SK-N-SH treated with all-trans-retinoic acid at 6 μM for 48 hours (cell line): ENCODE measurements at regions not wholly inside any gene's neighbourhood (a gene's known extent, or its start where the extent isn't known, plus 50 kb on each side); places are given as distances from the start of the nearest gene placed in this dataset.

ENCODE experiments used
- ATAC-seq: fragments of 200-7000 bp; cut with Tn5 transposase; 3 replicates; pipeline ENCODE4 v1.9.1; 2020; ENCODE audit warnings: mild to moderate bottlenecking, moderate library complexity
- ARNTL ChIP-seq: fragments of 450-650 bp; formaldehyde crosslinking; IDR thresholded peaks from 2 replicates; pipeline ENCODE4 v1.5.0; 2020; ENCODE audit warnings: low read depth, mild to moderate bottlenecking, moderate library complexity, borderline replicate concordance
- BACH2 ChIP-seq: fragments of 250-450 bp; sonication (Bioruptor Pico); IDR thresholded peaks from 2 replicates; pipeline ENCODE4 v1.9.0; 2021; ENCODE audit warnings: mild to moderate bottlenecking, borderline replicate concordance
- CREB5 ChIP-seq: fragments of 250-450 bp; sonication (Bioruptor Pico); IDR thresholded peaks from 2 replicates; pipeline ENCODE4 v1.5.1; 2020; ENCODE audit warnings: low read depth, mild to moderate bottlenecking, moderate library complexity
- CSDC2 ChIP-seq: fragments of 250-450 bp; sonication (Bioruptor Pico); IDR thresholded peaks from 2 replicates; pipeline ENCODE4 v1.5.0; 2020; ENCODE audit warnings: mild to moderate bottlenecking, moderate library complexity
- CSRNP3 ChIP-seq: fragments of 250-450 bp; sonication (Bioruptor Pico); IDR thresholded peaks from 2 replicates; pipeline ENCODE4 v1.5.1; 2021; ENCODE audit warnings: mild to moderate bottlenecking, moderate library complexity
- ISL1 ChIP-seq: fragments of 250-450 bp; sonication (Bioruptor Pico); IDR thresholded peaks from 2 replicates; pipeline ENCODE4 v2.1.2; 2022; ENCODE audit warnings: mild to moderate bottlenecking, moderate library complexity
- PATZ1 ChIP-seq: fragments of 250-450 bp; sonication (Bioruptor Pico); IDR thresholded peaks from 2 replicates; pipeline ENCODE4 v1.8.0; 2020; ENCODE audit warnings: mild to moderate bottlenecking, moderate library complexity, borderline replicate concordance
- SNAI2 ChIP-seq: fragments of 250-450 bp; sonication (Bioruptor Pico); IDR thresholded peaks from 2 replicates; pipeline ENCODE4 v1.5.0; 2020; ENCODE audit warnings: mild to moderate bottlenecking, moderate library complexity
- ZC3H10 ChIP-seq: fragments of 250-450 bp; sonication (Bioruptor Pico); IDR thresholded peaks from 2 replicates; pipeline ENCODE4 v1.5.1; 2021; ENCODE audit warnings: mild to moderate bottlenecking, moderate library complexity
- ZFP3 ChIP-seq: fragments of 250-450 bp; sonication (Bioruptor Pico); IDR thresholded peaks from 2 replicates; pipeline ENCODE4 v1.5.0; 2020; ENCODE audit warnings: mild to moderate bottlenecking, moderate library complexity
- ZNF70 ChIP-seq: fragments of 450-650 bp; formaldehyde crosslinking; IDR thresholded peaks from 2 replicates; pipeline ENCODE4 v1.5.0; 2020; ENCODE audit warnings: mild to moderate bottlenecking, moderate library complexity
- ZNF8 ChIP-seq: fragments of 450-650 bp; formaldehyde crosslinking; IDR thresholded peaks from 2 replicates; pipeline ENCODE4 v1.5.0; 2020; ENCODE audit warnings: mild to moderate bottlenecking, moderate library complexity
- TF ChIP-seq, protein P1 (sequence below): fragments of 250-450 bp; sonication (Bioruptor Pico); IDR thresholded peaks from 2 replicates; pipeline ENCODE4 v1.5.0; 2020; ENCODE audit warnings: mild to moderate bottlenecking, moderate library complexity

DNA sequence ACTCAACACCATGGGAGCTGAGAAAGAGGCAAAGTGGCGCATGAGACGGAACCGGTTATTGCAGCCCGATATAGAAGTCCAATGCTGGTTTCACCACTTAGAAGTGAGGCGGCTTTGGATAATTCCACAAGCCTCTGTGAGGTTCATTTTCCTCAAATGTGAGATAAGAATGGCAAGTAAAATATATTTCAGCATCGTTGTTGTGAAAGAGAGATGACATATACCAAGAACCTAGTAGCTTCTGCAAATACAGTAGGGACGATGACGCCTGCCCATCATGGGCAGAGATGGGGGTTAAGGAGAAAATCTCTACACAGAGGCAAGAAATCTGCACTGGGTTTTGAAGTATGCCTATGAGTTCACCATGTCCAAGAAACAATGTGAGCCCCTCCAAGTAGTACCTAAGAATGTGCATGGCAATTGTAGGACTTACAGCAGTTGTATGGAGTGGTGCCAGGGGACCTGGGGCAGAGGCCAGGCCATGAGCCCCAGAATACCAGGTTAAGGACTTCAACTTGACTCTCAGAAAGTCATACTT lies 352.0 kb downstream of the RNF144A start:
- ATAC-seq = no peak
- TF ChIP-seq ZNF70 (CRISPR knock-in tag) (no peak), ZFP3 (CRISPR knock-in tag) (peak; percentile 85)

GRCh38 chr2:7270011-7270431 lies 352.8 kb downstream of the RNF144A start:
- TF ChIP-seq ZFP3 (CRISPR knock-in tag) (no peak), ARNTL (CRISPR knock-in tag) (no peak), ISL1 (CRISPR knock-in tag) (no peak), CSRNP3 (CRISPR knock-in tag) (no peak), CREB5 (no peak), SNAI2 (CRISPR knock-in tag) (no peak), CSDC2 (CRISPR knock-in tag) (no peak), PATZ1 (CRISPR knock-in tag) (no peak), ZNF8 (CRISPR knock-in tag) (no peak), BACH2 (CRISPR knock-in tag) (no peak)
- TF ChIP-seq, protein P1, sequence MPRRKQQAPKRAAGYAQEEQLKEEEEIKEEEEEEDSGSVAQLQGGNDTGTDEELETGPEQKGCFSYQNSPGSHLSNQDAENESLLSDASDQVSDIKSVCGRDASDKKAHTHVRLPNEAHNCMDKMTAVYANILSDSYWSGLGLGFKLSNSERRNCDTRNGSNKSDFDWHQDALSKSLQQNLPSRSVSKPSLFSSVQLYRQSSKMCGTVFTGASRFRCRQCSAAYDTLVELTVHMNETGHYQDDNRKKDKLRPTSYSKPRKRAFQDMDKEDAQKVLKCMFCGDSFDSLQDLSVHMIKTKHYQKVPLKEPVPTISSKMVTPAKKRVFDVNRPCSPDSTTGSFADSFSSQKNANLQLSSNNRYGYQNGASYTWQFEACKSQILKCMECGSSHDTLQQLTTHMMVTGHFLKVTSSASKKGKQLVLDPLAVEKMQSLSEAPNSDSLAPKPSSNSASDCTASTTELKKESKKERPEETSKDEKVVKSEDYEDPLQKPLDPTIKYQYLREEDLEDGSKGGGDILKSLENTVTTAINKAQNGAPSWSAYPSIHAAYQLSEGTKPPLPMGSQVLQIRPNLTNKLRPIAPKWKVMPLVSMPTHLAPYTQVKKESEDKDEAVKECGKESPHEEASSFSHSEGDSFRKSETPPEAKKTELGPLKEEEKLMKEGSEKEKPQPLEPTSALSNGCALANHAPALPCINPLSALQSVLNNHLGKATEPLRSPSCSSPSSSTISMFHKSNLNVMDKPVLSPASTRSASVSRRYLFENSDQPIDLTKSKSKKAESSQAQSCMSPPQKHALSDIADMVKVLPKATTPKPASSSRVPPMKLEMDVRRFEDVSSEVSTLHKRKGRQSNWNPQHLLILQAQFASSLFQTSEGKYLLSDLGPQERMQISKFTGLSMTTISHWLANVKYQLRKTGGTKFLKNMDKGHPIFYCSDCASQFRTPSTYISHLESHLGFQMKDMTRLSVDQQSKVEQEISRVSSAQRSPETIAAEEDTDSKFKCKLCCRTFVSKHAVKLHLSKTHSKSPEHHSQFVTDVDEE (CRISPR knock-in tag) = no peak
- ATAC-seq = no peak

GRCh38 chr2:7272210-7272609 lies 355.0 kb downstream of the RNF144A start:
- TF ChIP-seq ISL1 (CRISPR knock-in tag) = no peak
- no peak for TF ChIP-seq ZNF70 (CRISPR knock-in tag)
- no peak for ATAC-seq

DNA sequence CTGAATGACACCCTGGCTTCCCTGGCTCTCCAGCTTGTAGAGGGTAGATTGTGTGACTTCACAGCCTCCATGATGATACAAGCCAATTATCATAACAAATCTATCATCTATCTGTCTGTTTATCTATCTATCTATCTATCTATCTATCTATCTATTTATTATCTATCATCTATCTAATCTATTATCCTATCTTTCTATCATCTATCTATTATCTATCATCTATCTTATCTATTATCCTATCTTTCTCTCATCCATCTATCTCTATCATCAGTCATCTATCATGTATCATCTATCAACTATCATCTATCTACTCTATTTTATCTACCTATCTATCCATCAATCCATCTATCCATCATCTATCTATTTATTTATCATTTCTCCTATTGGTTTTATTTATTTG lies 361.8 kb downstream of the RNF144A start:
- ATAC-seq = no peak

DNA sequence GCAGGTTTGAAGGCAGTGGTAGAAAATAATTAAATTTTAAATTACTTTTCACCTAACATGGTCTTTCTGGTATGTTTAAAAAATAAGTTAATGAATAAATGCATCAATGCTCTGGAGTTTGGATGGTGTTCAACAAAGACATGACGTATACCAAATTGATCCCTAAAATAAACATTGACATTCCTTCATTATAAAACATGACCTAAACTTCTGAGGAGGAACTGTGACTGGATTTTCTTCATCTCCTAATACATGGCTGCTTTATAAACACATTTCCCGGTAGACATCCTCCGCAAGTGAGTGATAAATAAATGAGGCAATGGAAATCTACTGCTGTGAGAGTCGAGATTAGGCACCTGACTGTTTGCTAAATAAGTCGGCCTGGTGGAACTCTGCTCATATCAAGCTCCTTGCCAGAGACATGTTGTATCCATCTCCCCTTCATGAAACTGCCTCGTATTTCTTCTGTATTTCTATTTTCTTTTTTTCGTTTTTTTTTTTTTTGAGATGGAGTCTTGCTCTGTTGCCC lies 362.3 kb downstream of the RNF144A start:
- no peak for ATAC-seq
- TF ChIP-seq ZC3H10 (CRISPR knock-in tag) (no peak), ARNTL (CRISPR knock-in tag) (no peak), PATZ1 (CRISPR knock-in tag) (no peak), ISL1 (CRISPR knock-in tag) (no peak), BACH2 (CRISPR knock-in tag) (no peak), ZFP3 (CRISPR knock-in tag) (no peak), ZNF70 (CRISPR knock-in tag) (no peak)

More for the DNA sequence above, 361.8 kb downstream of the RNF144A start:
- no peak for TF ChIP-seq PATZ1 (CRISPR knock-in tag)
